Neural progenitor cell (in vitro differentiated cells): ENCODE measurements at regions not wholly inside any gene's neighbourhood (a gene's known extent, or its start where the extent isn't known, plus 50 kb on each side); places are given as distances from the start of the nearest gene placed in this dataset.

Experiments used
- EZH2 ChIP-seq: fragments of 200-600 bp; sonication (generic); IDR thresholded peaks from 2 replicates; pipeline ENCODE4 v1.6.1; 2017; ENCODE audit warnings: antibody characterized with exemption, mild to moderate bottlenecking, moderate library complexity
- EZH2phosphoT487 ChIP-seq: fragments of 200-600 bp; sonication (generic); IDR thresholded peaks from 2 replicates; pipeline ENCODE4 v1.6.1; 2017; ENCODE audit warnings: antibody characterized with exemption
- TF ChIP-seq, protein P1 (sequence below): fragments of 200-600 bp; sonication (generic); IDR thresholded peaks from 2 replicates; pipeline ENCODE4 v1.5.1; 2017; ENCODE audit warnings: antibody characterized with exemption, mild to moderate bottlenecking

DNA sequence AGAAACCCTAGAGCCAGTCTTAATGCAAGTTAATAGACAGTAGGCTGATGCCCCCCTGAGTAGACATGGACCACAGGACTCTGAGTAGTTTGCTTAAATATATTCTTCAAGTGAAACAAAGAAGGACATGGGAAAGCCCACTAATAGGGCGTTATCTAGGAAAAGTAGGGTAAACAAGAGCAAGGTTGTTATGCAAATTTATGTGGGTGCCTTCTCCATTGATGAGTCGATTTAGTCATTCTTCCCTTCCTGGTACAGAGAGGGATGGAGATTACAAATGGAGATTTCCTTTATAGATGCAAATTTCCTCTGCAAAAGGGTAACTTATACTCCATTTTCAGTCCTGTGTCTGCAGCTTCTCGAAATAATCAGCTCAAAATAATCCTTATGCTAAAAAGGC, 262.0 kb downstream of the CD83 start:
- TF ChIP-seq, protein P1, sequence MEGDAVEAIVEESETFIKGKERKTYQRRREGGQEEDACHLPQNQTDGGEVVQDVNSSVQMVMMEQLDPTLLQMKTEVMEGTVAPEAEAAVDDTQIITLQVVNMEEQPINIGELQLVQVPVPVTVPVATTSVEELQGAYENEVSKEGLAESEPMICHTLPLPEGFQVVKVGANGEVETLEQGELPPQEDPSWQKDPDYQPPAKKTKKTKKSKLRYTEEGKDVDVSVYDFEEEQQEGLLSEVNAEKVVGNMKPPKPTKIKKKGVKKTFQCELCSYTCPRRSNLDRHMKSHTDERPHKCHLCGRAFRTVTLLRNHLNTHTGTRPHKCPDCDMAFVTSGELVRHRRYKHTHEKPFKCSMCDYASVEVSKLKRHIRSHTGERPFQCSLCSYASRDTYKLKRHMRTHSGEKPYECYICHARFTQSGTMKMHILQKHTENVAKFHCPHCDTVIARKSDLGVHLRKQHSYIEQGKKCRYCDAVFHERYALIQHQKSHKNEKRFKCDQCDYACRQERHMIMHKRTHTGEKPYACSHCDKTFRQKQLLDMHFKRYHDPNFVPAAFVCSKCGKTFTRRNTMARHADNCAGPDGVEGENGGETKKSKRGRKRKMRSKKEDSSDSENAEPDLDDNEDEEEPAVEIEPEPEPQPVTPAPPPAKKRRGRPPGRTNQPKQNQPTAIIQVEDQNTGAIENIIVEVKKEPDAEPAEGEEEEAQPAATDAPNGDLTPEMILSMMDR, result no peak
- TF ChIP-seq EZH2 (no peak), EZH2phosphoT487 (no peak)
